ENCODE measurements at regions not wholly inside any gene's neighbourhood (a gene's known extent, or its start where the extent isn't known, plus 50 kb on each side); places are given as distances from the start of the nearest gene placed in this dataset.

- TF ChIP-seq, protein P1, sequence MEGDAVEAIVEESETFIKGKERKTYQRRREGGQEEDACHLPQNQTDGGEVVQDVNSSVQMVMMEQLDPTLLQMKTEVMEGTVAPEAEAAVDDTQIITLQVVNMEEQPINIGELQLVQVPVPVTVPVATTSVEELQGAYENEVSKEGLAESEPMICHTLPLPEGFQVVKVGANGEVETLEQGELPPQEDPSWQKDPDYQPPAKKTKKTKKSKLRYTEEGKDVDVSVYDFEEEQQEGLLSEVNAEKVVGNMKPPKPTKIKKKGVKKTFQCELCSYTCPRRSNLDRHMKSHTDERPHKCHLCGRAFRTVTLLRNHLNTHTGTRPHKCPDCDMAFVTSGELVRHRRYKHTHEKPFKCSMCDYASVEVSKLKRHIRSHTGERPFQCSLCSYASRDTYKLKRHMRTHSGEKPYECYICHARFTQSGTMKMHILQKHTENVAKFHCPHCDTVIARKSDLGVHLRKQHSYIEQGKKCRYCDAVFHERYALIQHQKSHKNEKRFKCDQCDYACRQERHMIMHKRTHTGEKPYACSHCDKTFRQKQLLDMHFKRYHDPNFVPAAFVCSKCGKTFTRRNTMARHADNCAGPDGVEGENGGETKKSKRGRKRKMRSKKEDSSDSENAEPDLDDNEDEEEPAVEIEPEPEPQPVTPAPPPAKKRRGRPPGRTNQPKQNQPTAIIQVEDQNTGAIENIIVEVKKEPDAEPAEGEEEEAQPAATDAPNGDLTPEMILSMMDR (IDR thresholded peaks at IDR 0.05) = no peak
- no peak for TF ChIP-seq EP300 (IDR thresholded peaks at IDR 0.05)
Observed at GRCh38 chr5:13322769-13323168, 621.7 kb downstream of the DNAH5 start.

All from upper lobe of left lung (tissue), 4 donors.